Amygdala (tissue), 56 donors: ENCODE measurements at regions not wholly inside any gene's neighbourhood (a gene's known extent, or its start where the extent isn't known, plus 50 kb on each side); places are given as distances from the start of the nearest gene placed in this dataset.
A peak's percentile ranks its signal among the peaks of the same experiment; 100 is the strongest.
"Not testable (repeated sequence)": the region's sequence is repeated elsewhere in the genome, so short reads cannot be mapped to it uniquely, and the experiment has no call there.

ENCODE experiments used
- DNase-seq, 56 donors: peaks; one replicate each; lab custom pipeline; 2025; lab: John Stamatoyannopoulos, UW

GRCh38 chr7:131057015-131057793, 270.5 kb upstream of the MKLN1 start:
- peak in 2 of 56 donors; percentile 14 to 20 for DNase-seq

GRCh38 chr7:131057794-131058070, 269.9 kb upstream of the MKLN1 start:
- no peak for DNase-seq

- DNase-seq: not testable (repeated sequence)
Measured at GRCh38 chr7:131058561-131059288, 269.0 kb upstream of the MKLN1 start.

- not testable (repeated sequence) for DNase-seq
Measured at GRCh38 chr7:131059401-131059800, 268.3 kb upstream of the MKLN1 start.

- no peak for DNase-seq
Measured at GRCh38 chr7:131061158-131061557, 266.5 kb upstream of the MKLN1 start.

GRCh38 chr7:131061818-131062217, 265.9 kb upstream of the MKLN1 start:
- no peak for DNase-seq

- no peak for DNase-seq
Measured at GRCh38 chr7:131066635-131067034, 261.0 kb upstream of the MKLN1 start.

GRCh38 chr7:131067220-131067619, 260.5 kb upstream of the MKLN1 start:
- peak in 11 of 56 donors; percentile 10 to 32 (median 17) for DNase-seq

GRCh38 chr7:131068604-131069021, 259.1 kb upstream of the MKLN1 start:
- no peak for DNase-seq

- DNase-seq: peak in 10 of 56 donors; percentile 11 to 75 (median 33)
Measured at GRCh38 chr7:131071786-131072504, 255.7 kb upstream of the MKLN1 start.

GRCh38 chr7:131072505-131073091, 255.1 kb upstream of the MKLN1 start:
- no peak for DNase-seq

GRCh38 chr7:131074043-131074442, 253.6 kb upstream of the MKLN1 start:
- no peak for DNase-seq

GRCh38 chr7:131074585-131074984, 253.1 kb upstream of the MKLN1 start:
- DNase-seq: no peak

- no peak for DNase-seq
Measured at GRCh38 chr7:131075406-131075805, 252.3 kb upstream of the MKLN1 start.

- DNase-seq: peak in 1 of 56 donors; percentile 7
Measured at GRCh38 chr7:131076032-131076431, 251.6 kb upstream of the MKLN1 start.

- no peak for DNase-seq
Measured at GRCh38 chr7:131076711-131077181, 250.9 kb upstream of the MKLN1 start.

- DNase-seq: no peak
Measured at GRCh38 chr7:131077735-131078134, 249.9 kb upstream of the MKLN1 start.

GRCh38 chr7:131080754-131081153, 246.9 kb upstream of the MKLN1 start:
- DNase-seq: no peak

- no peak for DNase-seq
Measured at GRCh38 chr7:131081308-131081707, 246.4 kb upstream of the MKLN1 start.

- no peak for DNase-seq
Measured at GRCh38 chr7:131083781-131084180, 243.9 kb upstream of the MKLN1 start.

GRCh38 chr7:131084336-131084735, 243.3 kb upstream of the MKLN1 start:
- not testable (repeated sequence) for DNase-seq
